GM23338 (cell line): ENCODE measurements at regions not wholly inside any gene's neighbourhood (a gene's known extent, or its start where the extent isn't known, plus 50 kb on each side); places are given as distances from the start of the nearest gene placed in this dataset.

Experiments used
- ATAC-seq: fragments of 200-7000 bp; cut with Tn5 transposase; 3 replicates; pipeline ENCODE4 v1.9.1; 2020
- DNase-seq: peaks from one replicate; pipeline ENCODE4 v3.0.0-alpha.2; 2015; ENCODE audit warnings: low spot score
- H2AFZ ChIP-seq: fragments of 200-600 bp; sonication (generic); 2 replicates; pipeline ENCODE4 v1.8.0; 2016; ENCODE audit warnings: antibody characterized with exemption, mild to moderate bottlenecking, moderate library complexity
- H3F3A ChIP-seq: fragments of 200-600 bp; sonication (generic); replicated peaks from 2 replicates; pipeline ENCODE4 v1.8.0; 2017; ENCODE audit warnings: antibody characterized with exemption, mixed run types, low read depth
- H3K27ac ChIP-seq: fragments of 200-600 bp; sonication (generic); 2 replicates; pipeline ENCODE4 v1.6.1; 2016; ENCODE audit warnings: low read depth
- H3K27me3 ChIP-seq: fragments of 200-600 bp; sonication (generic); 2 replicates; pipeline ENCODE4 v1.8.0; 2016; ENCODE audit warnings: mild to moderate bottlenecking, mixed run types, moderate library complexity; ENCODE audit not compliant: insufficient read depth
- H3K36me3 ChIP-seq: fragments of 200-600 bp; sonication (generic); 2 replicates; pipeline ENCODE4 v1.8.0; 2016; ENCODE audit warnings: mild to moderate bottlenecking; ENCODE audit not compliant: insufficient read depth
- H3K4me1 ChIP-seq: fragments of 200-600 bp; sonication (generic); 2 replicates; pipeline ENCODE4 v1.8.0; 2016; ENCODE audit warnings: mild to moderate bottlenecking, moderate library complexity; ENCODE audit not compliant: insufficient read depth
- H3K4me2 ChIP-seq: fragments of 200-600 bp; sonication (generic); 2 replicates; pipeline ENCODE4 v1.7.1; 2017; ENCODE audit warnings: mixed run types
- H3K4me3 ChIP-seq: fragments of 200-600 bp; sonication (generic); 2 replicates; pipeline ENCODE4 v1.6.1; 2016; ENCODE audit warnings: mixed run types
- H3K79me2 ChIP-seq: fragments of 200-600 bp; sonication (generic); replicated peaks from 2 replicates; pipeline ENCODE4 v1.8.0; 2017; ENCODE audit warnings: mild to moderate bottlenecking; ENCODE audit not compliant: insufficient read depth
- H3K9me2 ChIP-seq: fragments of 200-600 bp; sonication (generic); 2 replicates; pipeline ENCODE4 v1.8.0; 2017; ENCODE audit not compliant: insufficient read depth
- H4K20me1 ChIP-seq: fragments of 200-600 bp; sonication (generic); replicated peaks from 2 replicates; pipeline ENCODE4 v1.8.0; 2017; ENCODE audit warnings: mild to moderate bottlenecking; ENCODE audit not compliant: insufficient read depth
- H3K27ac Mint-ChIP-seq: 2 replicates; pipeline ENCODE4 v1.8.0; 2020; ENCODE audit warnings: inconsistent platforms, mild to moderate bottlenecking, moderate library complexity, mixed read lengths
- H3K27me3 Mint-ChIP-seq: 3 replicates; pipeline ENCODE4 v1.8.0; 2022; ENCODE audit warnings: low read depth, mild to moderate bottlenecking, moderate library complexity, mixed read lengths, inconsistent platforms; ENCODE audit not compliant: insufficient read depth, poor library complexity
- H3K36me3 Mint-ChIP-seq: 3 replicates; pipeline ENCODE4 v1.8.0; 2021; ENCODE audit warnings: low read depth, mild to moderate bottlenecking, inconsistent platforms, moderate library complexity, mixed read lengths
- H3K4me1 Mint-ChIP-seq: 3 replicates; pipeline ENCODE4 v1.8.0; 2020; ENCODE audit warnings: mild to moderate bottlenecking, inconsistent platforms, mixed read lengths
- H3K4me3 Mint-ChIP-seq: 3 replicates; pipeline ENCODE4 v1.8.0; 2021; ENCODE audit warnings: moderate library complexity, mild to moderate bottlenecking, inconsistent platforms, mixed read lengths
- H3K9me3 Mint-ChIP-seq: 3 replicates; pipeline ENCODE4 v1.8.0; 2020; ENCODE audit warnings: moderate library complexity, mild to moderate bottlenecking, inconsistent platforms, mixed read lengths
- CREB1 ChIP-seq: fragments of 250-450 bp; sonication (Bioruptor Pico); IDR thresholded peaks from 2 replicates; pipeline ENCODE4 v1.5.0; 2020; ENCODE audit warnings: low read depth, mild to moderate bottlenecking, moderate library complexity
- CTCF ChIP-seq, 2 experiments: fragments of 200-600 bp in 1 of 2; sonication (generic) in 1 of 2; conservative IDR thresholded peaks; 2 replicates each; pipeline versions ENCODE4 v1.5.1 to v1.6.1; 2016 to 2017; ENCODE audit warnings: antibody characterized with exemption in 2 of 2, low read depth in 2 of 2, mild to moderate bottlenecking in 2 of 2, moderate library complexity in 1 of 2
- ETS1 ChIP-seq: IDR thresholded peaks from 2 replicates; pipeline ENCODE4 v1.6.1; 2016; ENCODE audit warnings: antibody characterized with exemption
- EZH2 ChIP-seq: fragments of 200-600 bp; sonication (generic); IDR thresholded peaks from one replicate; pipeline ENCODE4 v1.8.0; 2017; ENCODE audit warnings: antibody characterized with exemption, mild to moderate bottlenecking, low read depth; ENCODE audit not compliant: unreplicated experiment
- JUNB ChIP-seq: IDR thresholded peaks from one replicate; pipeline ENCODE4 v1.6.1; 2016; ENCODE audit warnings: antibody characterized with exemption; ENCODE audit not compliant: unreplicated experiment
- POLR2AphosphoS5 ChIP-seq: IDR thresholded peaks from 2 replicates; pipeline ENCODE4 v1.6.1; 2016; ENCODE audit warnings: antibody characterized with exemption, low read depth
- ZNF114 ChIP-seq: fragments of 250-450 bp; sonication (Bioruptor Pico); IDR thresholded peaks from 2 replicates; pipeline ENCODE4 v1.5.0; 2020; ENCODE audit warnings: mild to moderate bottlenecking, moderate library complexity
- ZNF331 ChIP-seq: fragments of 250-450 bp; sonication (Bioruptor Pico); IDR thresholded peaks from 2 replicates; pipeline ENCODE4 v1.5.0; 2020; ENCODE audit warnings: low read depth, mild to moderate bottlenecking, moderate library complexity

- Mint-ChIP-seq H3K27me3 (no peaks in the 10 kb centered on the region), H3K27ac (no peak overlapping the region), H3K4me1 (no peaks in the 10 kb centered on the region), H3K36me3 (peaks cover 11% of the 10 kb centered on the region), H3K9me3 (peaks cover 14% of the 10 kb centered on the region), H3K4me3 (no peak overlapping the region)
- Histone ChIP-seq H3K27me3 (no peaks in the 10 kb centered on the region), H3K79me2 (no peaks in the 10 kb centered on the region), H3K4me3 (no peak overlapping the region), H3K9me2 (no peaks in the 10 kb centered on the region), H3K36me3 (0 out of 2 replicates have a peak, but pooled peaks cover 4% of the 10 kb centered on the region), H3F3A (no peaks in the 10 kb centered on the region), H2AFZ (no peak overlapping the region), H3K4me1 (no peaks in the 10 kb centered on the region), H4K20me1 (no peaks in the 10 kb centered on the region), H3K4me2 (no peak overlapping the region), H3K27ac (no peak overlapping the region)
- TF ChIP-seq JUNB (no peak), ZNF114 (CRISPR knock-in tag) (no peak)
- ATAC-seq, result no peak
- no peak for DNase-seq
Measured at GRCh38 chr9:78921341-78921740, 624.4 kb downstream of the PSAT1 start.

GRCh38 chr9:78923966-78924659 lies 627.2 kb downstream of the PSAT1 start:
- H3K9me3 Mint-ChIP-seq, result no peaks in the 10 kb centered on the region
- no peak for ATAC-seq
- H4K20me1 ChIP-seq, result no peaks in the 10 kb centered on the region
- TF ChIP-seq ZNF331 (CRISPR knock-in tag), result no peak
- no peak for TF ChIP-seq POLR2AphosphoS5
- TF ChIP-seq ETS1, result no peak
- TF ChIP-seq CREB1 (CRISPR knock-in tag), result no peak
- no peak for TF ChIP-seq EZH2
- no peak for TF ChIP-seq ZNF114 (CRISPR knock-in tag)
- TF ChIP-seq CTCF (conservative IDR thresholded peaks at IDR 0.05; ENCODE audit: low read depth in 2 of 2), result no peak
- H3K4me2 ChIP-seq, result no peak overlapping the region
- H3K27me3 Mint-ChIP-seq, result no peaks in the 10 kb centered on the region
- no peak overlapping the region for H3K27ac ChIP-seq
- H3K36me3 Mint-ChIP-seq, result no peaks in the 10 kb centered on the region
- no peaks in the 10 kb centered on the region for H3K79me2 ChIP-seq
- DNase-seq, result no peak
- H3K4me1 ChIP-seq, result no peaks in the 10 kb centered on the region
- H3K4me1 Mint-ChIP-seq, result no peaks in the 10 kb centered on the region
- no peaks in the 10 kb centered on the region for H3K27me3 ChIP-seq
- H2AFZ ChIP-seq, result no peak overlapping the region
- H3K36me3 ChIP-seq, result no peaks in the 10 kb centered on the region
- H3K27ac Mint-ChIP-seq, result no peak overlapping the region
- H3K4me3 ChIP-seq, result no peak overlapping the region
- no peak overlapping the region for H3K4me3 Mint-ChIP-seq
- H3F3A ChIP-seq, result no peaks in the 10 kb centered on the region
- H3K9me2 ChIP-seq, result peaks cover 4% of the 10 kb centered on the region; the same call in 1 of the 2 replicates
